ENCODE measurements at regions not wholly inside any gene's neighbourhood (a gene's known extent, or its start where the extent isn't known, plus 50 kb on each side); places are given as distances from the start of the nearest gene placed in this dataset.

- ATAC-seq (ENCODE audit: insufficient read depth, low FRiP score) (no peak), DNase-seq (no peak)
- Histone ChIP-seq H3K9me3 (ENCODE audit: control insufficient read depth in 4 of 4, insufficient read depth in 3 of 4, low read length in 3 of 4) (peaks cover 0 to 2% (median 0%) of the 10 kb centered on the region in 4 donors), H3K4me3 (no peak overlapping the region), H3K36me3 (ENCODE audit: control insufficient read depth in 4 of 4, insufficient read depth in 4 of 4, low read length in 4 of 4) (no peaks in the 10 kb centered on the region), H3K27me3 (ENCODE audit: control insufficient read depth in 3 of 3, insufficient read depth in 3 of 3, low read length in 2 of 3) (no peaks in the 10 kb centered on the region), H3K4me1 (ENCODE audit: control insufficient read depth in 5 of 5, insufficient read depth in 5 of 5, low read length in 5 of 5) (peaks cover 0 to 14% (median 0%) of the 10 kb centered on the region in 5 donors), H3K9ac (ENCODE audit: insufficient read depth in 1 of 2, low read length in 2 of 2) (no peak overlapping the region), H3K27ac (ENCODE audit: low read depth in 1 of 2, low read length in 1 of 2) (no peak overlapping the region)
- TF ChIP-seq CTCF (IDR thresholded peaks at IDR 0.05; ENCODE audit: control extremely low read depth, extremely low read depth): no peak
- WGBS, 2 donors: 29 to 46% methylated on average over 1 of the region's 1 CpG
Measured at GRCh38 chr4:162403932-162404331, 240.1 kb upstream of the FSTL5 start.

GRCh38 chr4:162403419-162403818 lies 239.6 kb upstream of the FSTL5 start:
- Histone ChIP-seq H3K4me3 (no peak overlapping the region), H3K4me1 (ENCODE audit: control insufficient read depth in 5 of 5, insufficient read depth in 5 of 5, low read length in 5 of 5) (peaks cover 0 to 14% (median 0%) of the 10 kb centered on the region in 5 donors), H3K36me3 (ENCODE audit: control insufficient read depth in 4 of 4, insufficient read depth in 4 of 4, low read length in 4 of 4) (no peaks in the 10 kb centered on the region), H3K9me3 (ENCODE audit: control insufficient read depth in 4 of 4, insufficient read depth in 3 of 4, low read length in 3 of 4) (peaks cover 0 to 2% (median 0%) of the 10 kb centered on the region in 4 donors), H3K27ac (ENCODE audit: low read depth in 1 of 2, low read length in 1 of 2) (no peak overlapping the region), H3K9ac (ENCODE audit: insufficient read depth in 1 of 2, low read length in 2 of 2) (no peak overlapping the region), H3K27me3 (ENCODE audit: control insufficient read depth in 3 of 3, insufficient read depth in 3 of 3, low read length in 2 of 3) (no peaks in the 10 kb centered on the region)
- DNase-seq: no peak
- 83 to 93% methylated on average over 2 of the region's 2 CpGs for WGBS, 2 donors
- ATAC-seq (ENCODE audit: insufficient read depth, low FRiP score): no peak
- TF ChIP-seq CTCF (IDR thresholded peaks at IDR 0.05; ENCODE audit: control extremely low read depth, extremely low read depth): no peak

- ATAC-seq (ENCODE audit: insufficient read depth, low FRiP score) (no peak), DNase-seq (peak; percentile 56 to 94 (median 78))
- Histone ChIP-seq H3K27ac (ENCODE audit: low read depth in 1 of 2, low read length in 1 of 2) (no peak overlapping the region), H3K4me3 (no peak overlapping the region), H3K27me3 (ENCODE audit: control insufficient read depth in 3 of 3, insufficient read depth in 3 of 3, low read length in 2 of 3) (no peaks in the 10 kb centered on the region), H3K4me1 (ENCODE audit: control insufficient read depth in 5 of 5, insufficient read depth in 5 of 5, low read length in 5 of 5) (peaks cover 0 to 14% (median 0%) of the 10 kb centered on the region in 5 donors), H3K36me3 (ENCODE audit: control insufficient read depth in 4 of 4, insufficient read depth in 4 of 4, low read length in 4 of 4) (no peaks in the 10 kb centered on the region), H3K9me3 (ENCODE audit: control insufficient read depth in 4 of 4, insufficient read depth in 3 of 4, low read length in 3 of 4) (no peaks in the 10 kb centered on the region), H3K9ac (ENCODE audit: insufficient read depth in 1 of 2, low read length in 2 of 2) (no peak overlapping the region)
- no peak for TF ChIP-seq CTCF (IDR thresholded peaks at IDR 0.05; ENCODE audit: control extremely low read depth, extremely low read depth)
- WGBS, 2 donors: 67 to 72% methylated on average over 5 of the region's 5 CpGs
Measured at GRCh38 chr4:162401021-162401420, 237.2 kb upstream of the FSTL5 start.

- Histone ChIP-seq H3K9me3 (ENCODE audit: control insufficient read depth in 4 of 4, insufficient read depth in 3 of 4, low read length in 3 of 4) (no peaks in the 10 kb centered on the region), H3K9ac (ENCODE audit: insufficient read depth in 1 of 2, low read length in 2 of 2) (no peak overlapping the region), H3K27ac (ENCODE audit: low read depth in 1 of 2, low read length in 1 of 2) (no peak overlapping the region), H3K36me3 (ENCODE audit: control insufficient read depth in 4 of 4, insufficient read depth in 4 of 4, low read length in 4 of 4) (no peaks in the 10 kb centered on the region), H3K4me1 (ENCODE audit: control insufficient read depth in 5 of 5, insufficient read depth in 5 of 5, low read length in 5 of 5) (no peaks in the 10 kb centered on the region), H3K27me3 (ENCODE audit: control insufficient read depth in 3 of 3, insufficient read depth in 3 of 3, low read length in 2 of 3) (no peaks in the 10 kb centered on the region), H3K4me3 (no peak overlapping the region)
- no peak for TF ChIP-seq CTCF (IDR thresholded peaks at IDR 0.05; ENCODE audit: control extremely low read depth, extremely low read depth)
- ATAC-seq (ENCODE audit: insufficient read depth, low FRiP score) (no peak), DNase-seq (no peak)
- 84 to 92% methylated on average over 1 of the region's 1 CpG for WGBS, 2 donors
Measured at GRCh38 chr4:162392946-162393345, 229.1 kb upstream of the FSTL5 start.

Data from lung (tissue), 11 donors.